ENCODE measurements at regions not wholly inside any gene's neighbourhood (a gene's known extent, or its start where the extent isn't known, plus 50 kb on each side); places are given as distances from the start of the nearest gene placed in this dataset.

GRCh38 chr3:40915346-40915865 is 283.9 kb upstream of the CTNNB1 start:
- ATAC-seq: no peak
- intact Hi-C loops (cut with DNase I): no loop called here
- H3K9me3 ChIP-seq: no peaks in the 10 kb centered on the region
- no peaks in the 10 kb centered on the region for H3K36me3 ChIP-seq
- no peak overlapping the region for H3K27ac ChIP-seq
- H3K4me1 ChIP-seq: no peaks in the 10 kb centered on the region
- no peak overlapping the region for H3K4me3 ChIP-seq
- DNase-seq: no peak
- TF ChIP-seq, protein P1, sequence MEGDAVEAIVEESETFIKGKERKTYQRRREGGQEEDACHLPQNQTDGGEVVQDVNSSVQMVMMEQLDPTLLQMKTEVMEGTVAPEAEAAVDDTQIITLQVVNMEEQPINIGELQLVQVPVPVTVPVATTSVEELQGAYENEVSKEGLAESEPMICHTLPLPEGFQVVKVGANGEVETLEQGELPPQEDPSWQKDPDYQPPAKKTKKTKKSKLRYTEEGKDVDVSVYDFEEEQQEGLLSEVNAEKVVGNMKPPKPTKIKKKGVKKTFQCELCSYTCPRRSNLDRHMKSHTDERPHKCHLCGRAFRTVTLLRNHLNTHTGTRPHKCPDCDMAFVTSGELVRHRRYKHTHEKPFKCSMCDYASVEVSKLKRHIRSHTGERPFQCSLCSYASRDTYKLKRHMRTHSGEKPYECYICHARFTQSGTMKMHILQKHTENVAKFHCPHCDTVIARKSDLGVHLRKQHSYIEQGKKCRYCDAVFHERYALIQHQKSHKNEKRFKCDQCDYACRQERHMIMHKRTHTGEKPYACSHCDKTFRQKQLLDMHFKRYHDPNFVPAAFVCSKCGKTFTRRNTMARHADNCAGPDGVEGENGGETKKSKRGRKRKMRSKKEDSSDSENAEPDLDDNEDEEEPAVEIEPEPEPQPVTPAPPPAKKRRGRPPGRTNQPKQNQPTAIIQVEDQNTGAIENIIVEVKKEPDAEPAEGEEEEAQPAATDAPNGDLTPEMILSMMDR (IDR thresholded peaks at IDR 0.05): no peak
- no peaks in the 10 kb centered on the region for H3K27me3 ChIP-seq

DNA sequence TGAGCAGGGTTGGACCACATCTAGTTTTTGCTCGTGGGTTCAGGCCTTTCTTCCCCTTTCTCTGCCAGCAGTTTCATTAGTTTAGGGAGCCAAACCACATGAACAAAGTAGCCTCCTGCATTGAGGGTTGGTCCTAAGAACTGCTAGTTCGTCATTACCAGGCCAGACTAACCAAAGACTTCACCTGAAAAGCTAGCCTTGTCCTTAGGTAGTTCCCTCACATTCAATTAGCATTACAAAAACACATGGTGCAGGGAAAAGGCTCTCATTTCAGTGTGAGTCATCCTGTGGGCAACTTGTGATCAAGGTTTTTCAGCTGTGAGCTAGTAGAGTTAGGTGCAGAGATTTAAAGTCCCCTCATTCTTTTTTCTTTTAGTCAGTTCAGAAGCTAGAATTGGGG is 279.3 kb upstream of the CTNNB1 start:
- no peaks in the 10 kb centered on the region for H3K27me3 ChIP-seq
- H3K4me3 ChIP-seq: no peak overlapping the region
- no peaks in the 10 kb centered on the region for H3K9me3 ChIP-seq
- no peaks in the 10 kb centered on the region for H3K36me3 ChIP-seq
- H3K4me1 ChIP-seq: peaks cover 0 to 10% of the 10 kb centered on the region in 2 donors
- intact Hi-C loops (cut with DNase I): no loop called here
- TF ChIP-seq, protein P1 (IDR thresholded peaks at IDR 0.05): no peak
- H3K27ac ChIP-seq: no peak overlapping the region
- DNase-seq (no peak), ATAC-seq (peak; percentile 13)

DNA sequence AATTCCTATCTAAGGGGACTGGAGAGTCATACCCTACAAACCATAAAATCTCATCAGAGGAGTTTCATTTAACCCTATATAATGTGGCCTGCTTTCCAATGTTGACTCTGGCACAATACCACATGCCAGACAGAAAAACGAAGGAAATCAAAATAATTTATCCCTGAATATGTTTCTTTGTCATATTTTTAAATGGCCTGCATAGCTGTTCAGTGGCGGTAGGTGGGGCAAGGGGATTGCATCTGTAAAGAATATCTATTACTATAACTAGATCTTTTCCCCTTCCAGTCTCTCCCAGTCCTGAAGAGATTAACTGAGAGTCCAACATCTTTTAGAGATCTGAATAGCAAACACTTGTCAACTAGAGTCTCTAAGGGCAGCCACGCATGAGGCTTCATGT is 278.1 kb upstream of the CTNNB1 start:
- TF ChIP-seq, protein P1 (IDR thresholded peaks at IDR 0.05): no peak
- intact Hi-C loops (cut with DNase I): no loop called here
- DNase-seq (no peak), ATAC-seq (no peak)
- Histone ChIP-seq H3K4me3 (no peak overlapping the region), H3K27me3 (no peaks in the 10 kb centered on the region), H3K27ac (no peak overlapping the region), H3K36me3 (no peaks in the 10 kb centered on the region), H3K9me3 (no peaks in the 10 kb centered on the region), H3K4me1 (peaks cover 0 to 10% of the 10 kb centered on the region in 2 donors)

DNA sequence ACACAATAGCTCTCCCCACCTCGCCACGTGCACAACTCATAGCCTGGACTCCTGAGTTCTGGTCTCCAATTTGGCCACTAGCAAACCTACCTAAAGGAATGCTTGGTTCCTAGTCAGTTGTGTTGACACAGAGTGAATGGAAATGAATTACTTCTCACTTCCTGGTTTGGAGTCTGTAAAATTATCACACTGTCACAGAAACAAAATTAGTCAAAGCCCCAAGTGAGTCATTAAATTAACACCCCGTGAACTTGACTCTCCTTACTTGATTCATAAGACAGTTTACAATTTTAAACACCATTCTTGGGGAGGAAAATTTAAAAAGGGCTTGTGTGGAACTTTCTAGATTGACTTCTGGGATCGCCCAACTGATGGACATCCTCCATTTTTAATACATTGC is 276.2 kb upstream of the CTNNB1 start:
- Histone ChIP-seq H3K4me1 (peaks cover 0 to 10% of the 10 kb centered on the region in 2 donors), H3K27ac (no peak overlapping the region), H3K36me3 (no peaks in the 10 kb centered on the region), H3K4me3 (no peak overlapping the region), H3K9me3 (no peaks in the 10 kb centered on the region), H3K27me3 (no peaks in the 10 kb centered on the region)
- intact Hi-C loops (cut with DNase I): no loop called here
- TF ChIP-seq, protein P1 (IDR thresholded peaks at IDR 0.05): no peak
- DNase-seq (no peak), ATAC-seq (no peak)

DNA sequence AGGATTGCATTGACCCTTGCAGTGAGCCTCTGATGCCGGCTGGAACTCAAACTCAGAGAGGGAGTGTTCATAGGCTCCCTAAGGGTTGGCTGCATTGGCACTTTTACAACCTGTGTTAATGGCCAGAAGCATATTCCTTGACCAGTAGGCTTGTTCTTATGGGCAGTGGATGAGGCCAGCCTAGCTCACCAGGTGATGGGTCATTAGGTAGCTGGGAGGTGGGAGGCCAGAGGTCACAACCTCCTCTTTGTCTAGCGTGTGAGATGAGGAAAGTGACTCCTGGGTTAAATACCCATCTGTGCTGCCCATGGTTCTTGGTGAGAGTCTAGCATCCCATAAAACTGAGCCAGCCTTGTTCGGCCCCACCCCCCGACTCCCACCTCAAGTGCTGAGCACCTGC is 275.7 kb upstream of the CTNNB1 start:
- intact Hi-C loops (cut with DNase I): no loop called here
- peak overlapping the region in 1 of 2 donors; percentile 20 for H3K27ac ChIP-seq
- no peaks in the 10 kb centered on the region for H3K27me3 ChIP-seq
- TF ChIP-seq, protein P1 (IDR thresholded peaks at IDR 0.05): no peak
- ATAC-seq (no peak), DNase-seq (no peak)
- H3K4me1 ChIP-seq: peaks cover 0 to 10% of the 10 kb centered on the region in 2 donors
- no peaks in the 10 kb centered on the region for H3K36me3 ChIP-seq
- no peak overlapping the region for H3K4me3 ChIP-seq
- no peaks in the 10 kb centered on the region for H3K9me3 ChIP-seq

Measured in left lung (tissue), 4 donors.